AG08395 (cell line): ENCODE measurements at regions not wholly inside any gene's neighbourhood (a gene's known extent, or its start where the extent isn't known, plus 50 kb on each side); places are given as distances from the start of the nearest gene placed in this dataset.

Experiments used
- DNase-seq: peaks from one replicate; pipeline ENCODE4 v3.0.0; 2012; ENCODE audit warnings: mixed read lengths, low spot score

GRCh38 chr20:58017231-58017969 lies 211.1 kb downstream of the ANKRD60 start:
- peak; percentile 77 for DNase-seq

DNA sequence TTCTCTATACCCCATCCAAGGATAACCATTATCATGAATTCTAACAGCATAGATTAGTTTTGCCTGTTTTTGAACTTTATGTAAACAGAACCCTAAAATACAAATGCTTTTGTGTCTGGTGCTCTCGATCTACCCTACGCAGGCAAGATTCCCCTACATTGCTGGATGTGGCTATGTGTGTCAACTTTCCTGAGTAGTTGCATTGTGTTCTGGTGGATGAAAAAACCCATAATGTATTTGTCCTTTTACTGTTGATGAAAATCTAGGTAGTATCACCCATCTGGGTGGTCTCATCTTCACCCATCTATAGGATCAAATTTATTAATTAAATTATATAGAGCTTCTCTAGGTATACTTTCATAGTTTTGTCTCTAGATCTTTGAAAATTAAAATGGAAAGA lies 211.7 kb downstream of the ANKRD60 start:
- no peak for DNase-seq

GRCh38 chr20:58014628-58015315 lies 213.7 kb downstream of the ANKRD60 start:
- no peak for DNase-seq

DNA sequence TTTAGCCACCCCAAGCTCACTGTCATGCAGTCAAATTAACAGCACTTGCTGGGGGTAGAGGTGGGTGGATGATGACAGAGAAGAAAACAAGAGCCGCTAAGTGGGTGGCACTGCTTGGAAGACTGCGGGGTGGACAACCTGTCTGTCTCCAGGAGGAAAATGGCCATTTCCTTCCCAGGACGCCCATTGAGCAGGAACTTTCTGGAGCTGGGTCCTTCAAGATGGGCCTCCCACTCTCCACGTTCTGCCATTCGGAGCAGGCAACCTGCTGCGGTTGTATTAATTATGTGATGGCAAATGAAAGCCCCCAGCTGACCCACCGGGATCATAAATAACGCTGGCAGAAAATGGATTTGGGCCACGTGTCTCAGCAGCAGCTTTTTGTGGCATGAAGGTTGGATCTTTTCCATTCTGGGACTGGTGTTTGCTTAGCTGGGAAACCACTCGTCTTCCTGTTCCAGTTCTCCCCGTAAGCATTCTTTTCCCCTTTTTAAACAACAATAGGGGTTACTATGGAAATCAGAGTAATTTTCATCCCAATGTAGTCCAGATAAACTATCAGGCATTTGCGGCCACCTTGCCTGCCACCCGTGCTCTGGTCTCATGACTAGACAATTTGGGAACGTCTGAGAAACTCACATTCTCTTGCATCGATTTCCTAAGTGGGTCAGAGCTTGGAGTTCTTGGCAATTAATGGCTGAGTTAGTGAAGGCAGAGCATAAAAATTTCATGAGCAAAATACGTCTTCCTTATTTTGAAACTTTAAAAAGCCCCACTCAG lies 215.5 kb downstream of the ANKRD60 start:
- DNase-seq: no peak

- DNase-seq: no peak
These were observed 216.4 kb downstream of the ANKRD60 start for GRCh38 chr20:58011947-58012610.

- no peak for DNase-seq
These were observed 217.1 kb downstream of the ANKRD60 start for GRCh38 chr20:58011106-58011946.

DNA sequence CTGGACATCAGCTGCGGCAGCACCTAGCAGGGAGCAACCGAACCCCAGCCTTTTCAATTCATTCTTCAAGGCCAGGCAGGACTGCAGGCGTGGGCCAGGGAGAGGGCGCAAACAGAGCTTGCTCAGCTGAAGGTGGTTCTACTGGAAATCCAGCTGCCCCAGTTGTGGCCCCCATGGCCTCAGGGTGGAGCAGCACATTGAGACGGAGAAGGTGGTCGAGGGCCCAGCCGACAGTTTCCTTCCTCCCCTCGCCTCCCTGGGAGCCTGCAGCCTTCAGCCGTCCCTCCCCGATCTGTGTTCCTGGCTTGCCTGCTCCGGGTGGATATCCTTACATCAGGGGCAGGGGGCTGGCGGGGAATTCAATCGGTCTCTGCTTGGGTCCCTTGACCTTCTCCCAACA lies 217.8 kb downstream of the ANKRD60 start:
- no peak for DNase-seq

- DNase-seq: no peak
These were observed 218.3 kb downstream of the ANKRD60 start for GRCh38 chr20:58010186-58010585.

- no peak for DNase-seq
These were observed 219.6 kb downstream of the ANKRD60 start for GRCh38 chr20:58008866-58009265.

- DNase-seq: no peak
These were observed 220.0 kb downstream of the ANKRD60 start for GRCh38 chr20:58008413-58008812.

DNA sequence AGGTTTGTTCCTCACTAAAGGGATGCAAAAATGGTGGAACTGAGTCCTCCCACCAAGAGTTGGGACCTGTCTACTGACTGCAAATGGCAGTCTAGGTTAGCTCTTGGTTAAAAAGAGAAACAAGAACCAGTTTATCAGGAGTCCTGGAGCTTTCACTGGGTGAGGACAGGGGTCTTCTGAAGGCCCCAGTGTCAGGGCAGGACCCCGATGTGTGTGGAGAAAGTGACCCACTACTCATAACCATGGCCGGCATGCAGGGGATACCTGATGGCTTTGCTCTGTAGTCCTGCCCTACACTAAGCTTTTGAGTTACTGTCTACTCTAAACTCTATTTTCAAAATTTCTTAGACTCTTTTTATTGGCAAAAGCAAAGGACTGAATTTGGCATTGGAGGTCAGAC lies 220.5 kb downstream of the ANKRD60 start:
- no peak for DNase-seq

DNA sequence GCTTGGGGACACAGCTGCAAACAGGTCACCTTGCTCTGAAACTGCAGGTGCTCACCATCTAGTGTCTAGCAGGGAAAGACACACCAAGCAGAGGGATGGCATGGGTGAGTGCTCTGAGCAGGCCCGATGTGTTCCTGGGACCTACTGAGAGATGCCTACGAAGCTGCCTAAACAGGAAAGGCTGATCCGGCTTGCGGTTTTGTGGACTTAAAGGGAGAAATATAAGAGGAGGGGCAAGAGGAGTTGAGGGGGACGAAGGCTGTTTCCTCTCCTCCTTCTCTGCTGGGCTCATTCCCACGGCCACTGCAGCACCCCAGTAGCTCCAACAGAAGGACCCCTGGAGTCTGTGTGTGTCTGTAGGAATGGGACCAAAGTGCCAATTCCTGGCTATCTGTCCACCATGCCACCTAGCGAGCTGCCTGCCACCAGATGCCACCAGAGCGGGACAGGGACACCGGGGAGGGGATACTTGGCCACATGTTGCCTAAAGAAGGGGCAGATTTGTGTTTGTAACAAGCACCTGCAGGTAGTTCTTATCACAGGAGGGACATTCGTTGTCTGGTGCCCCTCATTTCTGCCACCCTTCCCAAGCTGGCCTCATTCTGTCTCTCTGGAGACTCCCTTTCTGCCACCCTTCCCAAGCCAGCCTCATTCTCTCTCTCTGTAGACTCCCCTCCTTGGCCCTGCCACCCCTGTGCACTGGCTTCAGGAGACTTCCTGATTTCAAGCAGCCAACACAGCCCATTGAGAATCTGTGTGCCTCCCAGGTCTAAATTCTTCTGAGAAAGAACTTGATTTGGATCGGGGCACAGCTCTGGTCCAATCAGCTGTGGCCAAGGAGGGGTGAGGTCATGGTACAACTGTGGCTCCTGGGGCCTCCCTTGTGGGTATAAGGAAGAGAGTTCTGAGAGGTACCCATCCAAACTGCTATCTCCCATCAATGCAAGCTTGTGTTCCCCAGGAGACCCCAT lies 221.8 kb downstream of the ANKRD60 start:
- no peak for DNase-seq

DNA sequence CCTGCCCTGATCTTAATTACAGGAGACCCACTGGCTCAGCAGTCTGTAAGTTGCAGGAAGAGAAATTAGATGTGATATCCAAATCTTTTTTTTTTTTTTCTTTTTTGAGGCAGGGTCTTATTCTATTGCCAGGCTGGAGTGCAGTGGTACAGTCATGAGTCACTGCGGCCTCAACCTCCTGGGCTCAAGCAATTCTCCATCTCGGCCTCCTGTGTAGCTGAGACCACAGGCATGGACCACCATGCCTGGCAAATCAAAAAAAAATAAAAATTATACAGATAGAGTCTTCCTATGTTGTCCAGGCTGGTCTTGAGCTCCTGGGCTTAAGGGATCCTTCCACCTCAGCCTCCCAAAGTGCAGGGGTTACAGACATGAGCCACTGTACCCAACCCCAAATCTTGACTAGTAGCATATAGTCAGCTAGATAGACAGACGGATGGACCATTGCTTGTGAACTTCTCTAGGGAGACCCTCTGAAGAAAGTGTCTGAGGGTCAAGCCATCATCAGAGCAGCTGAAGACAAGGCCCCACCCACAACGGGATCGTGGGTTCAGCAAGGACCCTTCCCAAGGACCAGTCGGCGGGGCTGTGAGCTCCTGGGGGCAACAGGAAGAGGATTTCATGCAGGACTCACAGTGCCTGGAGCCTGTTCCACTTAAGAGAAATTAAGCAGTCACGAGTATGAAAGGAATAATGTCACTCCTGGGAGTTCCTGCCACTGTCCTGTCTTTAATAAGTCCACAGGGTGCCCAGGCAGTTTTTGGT lies 222.7 kb downstream of the ANKRD60 start:
- DNase-seq: no peak

GRCh38 chr20:58004900-58005299 lies 223.6 kb downstream of the ANKRD60 start:
- DNase-seq: no peak

- DNase-seq: no peak
These were observed 224.3 kb downstream of the ANKRD60 start for GRCh38 chr20:58004146-58004545.

- no peak for DNase-seq
These were observed 224.9 kb downstream of the ANKRD60 start for GRCh38 chr20:58003525-58003924.

DNA sequence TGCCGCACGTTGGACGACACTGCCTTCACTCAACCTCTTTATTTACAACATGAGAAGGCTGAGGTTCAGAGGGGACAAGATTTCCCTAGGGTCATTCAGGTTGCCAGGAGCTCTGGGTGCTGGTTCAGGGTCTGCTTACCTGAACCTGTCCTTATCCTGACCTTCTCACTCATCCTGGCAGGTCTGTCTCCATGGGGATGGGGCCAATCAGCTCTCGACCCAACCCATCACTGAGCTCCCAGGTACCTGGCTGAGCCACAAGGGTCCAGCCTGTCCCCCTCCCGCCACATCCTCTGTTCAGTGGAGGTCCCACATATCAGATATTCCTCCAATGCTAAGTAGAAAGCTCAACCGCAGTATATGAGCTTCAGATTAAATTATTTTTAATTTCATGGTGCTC lies 225.6 kb downstream of the ANKRD60 start:
- no peak for DNase-seq

GRCh38 chr20:58001946-58002345 lies 226.5 kb downstream of the ANKRD60 start:
- DNase-seq: no peak

GRCh38 chr20:58001381-58001780 lies 227.1 kb downstream of the ANKRD60 start:
- DNase-seq: no peak

- no peak for DNase-seq
These were observed 227.6 kb downstream of the ANKRD60 start for GRCh38 chr20:58000861-58001260.
